ENCODE measurements at regions not wholly inside any gene's neighbourhood (a gene's known extent, or its start where the extent isn't known, plus 50 kb on each side); places are given as distances from the start of the nearest gene placed in this dataset.

DNA sequence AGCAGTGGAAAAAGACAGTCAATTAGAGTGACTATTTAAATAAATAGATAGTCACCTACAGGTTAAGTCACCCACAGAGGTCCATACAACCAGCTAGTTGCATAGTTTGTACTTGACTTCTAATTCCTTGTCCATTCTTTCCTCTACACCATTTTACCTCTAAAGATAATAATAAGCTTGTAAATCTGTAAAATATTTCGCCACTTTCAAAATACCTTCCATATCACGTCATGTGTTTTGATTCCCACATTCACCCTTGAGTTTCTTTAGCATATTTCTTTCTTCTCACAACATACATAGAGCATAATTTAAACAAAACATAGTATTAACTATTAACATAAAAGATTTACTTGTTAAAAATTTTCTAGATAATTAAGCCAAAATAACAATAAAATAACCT lies 689.6 kb downstream of the MECOM start:
- in situ Hi-C loops (cut with MboI; ENCODE audit: low sequenced_read_pairs), result no loop called here
- CTCF ChIA-PET, result no interaction called here

More for the DNA sequence above, 689.6 kb downstream of the MECOM start:
- H2AK9ac ChIP-seq (replicated peaks; ENCODE audit: low read depth, low read length, poor library complexity), result no peak overlapping the region
- no peak overlapping the region for H3K4ac ChIP-seq (ENCODE audit: low read depth, low read length)
- H3K36me3 ChIP-seq (ENCODE audit: control insufficient read depth, insufficient read depth, low read length), result no peaks in the 10 kb centered on the region
- no peak overlapping the region for H2BK20ac ChIP-seq (ENCODE audit: low read depth, low read length)
- dilution Hi-C loops (cut with HindIII; ENCODE audit: low sequenced_read_pairs, unreplicated experiment) (no loop called here), intact Hi-C loops (cut with micrococcal nuclease) (no loop called here)
- no CpG with 5 or more reads among the region's 2 CpGs for WGBS, 2 experiments (ENCODE audit: extremely low coverage in 2 of 2, insufficient read length in 1 of 2)
- H3K9me3 ChIP-seq (ENCODE audit: control insufficient read depth, insufficient read depth, low read length), result no peaks in the 10 kb centered on the region
- no TSS peak for BruUV-seq (replicated peaks)
- no peak overlapping the region for H3K56ac ChIP-seq (ENCODE audit: extremely low read depth, insufficient read depth, low read length)
- H4K8ac ChIP-seq (ENCODE audit: low read depth in 2 of 2, low read length in 2 of 2), result no peak overlapping the region
- H2BK5ac ChIP-seq (ENCODE audit: low read depth, low read length, poor library complexity, severe bottlenecking), result no peak overlapping the region
- no peak overlapping the region for H3K4me2 ChIP-seq (ENCODE audit: low read depth, low read length)
- H3K23ac ChIP-seq (ENCODE audit: low read depth, low read length), result no peak overlapping the region
- POLR2A ChIA-PET (ENCODE audit: unreplicated experiment), result no interaction called here
- no peak overlapping the region for H3K14ac ChIP-seq (replicated peaks; ENCODE audit: low read depth, low read length)
- ATAC-seq (ENCODE audit: low read depth) (no peak), DNase-seq (no peak)
- H2AK5ac ChIP-seq (ENCODE audit: low read depth, low read length), result no peak overlapping the region
- H4K5ac ChIP-seq (ENCODE audit: low read depth, low read length), result no peak overlapping the region
- H3K4me3 ChIP-seq (ENCODE audit: insufficient read depth, low read depth, low read length), result no peak overlapping the region
- no peak overlapping the region for H3K27ac ChIP-seq (ENCODE audit: insufficient read depth, low read length)
- H3K9ac ChIP-seq (ENCODE audit: low read depth, low read length), result no peak overlapping the region
- no peak overlapping the region for H2BK120ac ChIP-seq (ENCODE audit: low read depth, low read length)
- H2AFZ ChIP-seq (replicated peaks; ENCODE audit: low read length, poor library complexity), result no peak overlapping the region
- H4K91ac ChIP-seq (ENCODE audit: insufficient read depth, low read depth, low read length), result no peak overlapping the region
- H2BK15ac ChIP-seq (ENCODE audit: low read depth, low read length), result no peak overlapping the region
- no peak for TF ChIP-seq MAZ (IDR thresholded peaks at IDR 0.05; ENCODE audit: borderline replicate concordance, low read depth, low read length)
- no peaks in the 10 kb centered on the region for H3K79me1 ChIP-seq (ENCODE audit: low read depth in 1 of 2, low read length in 2 of 2)
- H3K4me1 ChIP-seq (ENCODE audit: control insufficient read depth, insufficient read depth, low read length), result peaks cover 2% of the 10 kb centered on the region; the same call in 1 of the 2 replicates
- H3K27me3 ChIP-seq (ENCODE audit: control insufficient read depth, insufficient read depth, low read length), result no peaks in the 10 kb centered on the region
- H3K9me1 ChIP-seq (ENCODE audit: insufficient read depth, low read length), result no peaks in the 10 kb centered on the region; the same call in 1 of the 2 replicates
- H4K20me1 ChIP-seq (ENCODE audit: insufficient read depth, low read length), result no peaks in the 10 kb centered on the region
- H3K18ac ChIP-seq (ENCODE audit: low read depth, low read length), result no peak overlapping the region
